T-helper 1 cell (primary cell): ENCODE measurements at regions not wholly inside any gene's neighbourhood (a gene's known extent, or its start where the extent isn't known, plus 50 kb on each side); places are given as distances from the start of the nearest gene placed in this dataset.

Source experiments
- DNase-seq, 5 donors: peaks; one replicate each; pipeline ENCODE4 v3.0.0-alpha.2; 2012 to 2020

DNA sequence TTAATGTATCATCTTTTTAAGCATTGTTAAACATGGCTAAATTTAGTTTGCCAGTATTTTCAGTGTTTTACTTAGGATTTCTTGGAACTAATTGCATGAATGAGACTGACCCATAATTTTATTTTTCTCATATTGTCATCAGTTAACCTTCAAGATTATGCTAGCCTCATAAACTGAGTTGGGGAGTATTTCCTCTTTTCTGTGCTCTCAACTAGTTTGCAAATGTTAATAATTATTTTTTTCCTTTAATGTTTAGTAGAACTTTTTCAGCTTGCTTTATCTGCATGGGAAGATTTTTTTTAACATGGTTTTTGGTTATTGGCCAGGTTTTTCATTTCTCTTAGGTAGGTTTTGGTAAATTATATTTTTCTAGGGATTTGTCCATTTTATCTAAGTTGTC, 235.4 kb upstream of the SESN3 start:
- no peak for DNase-seq

DNA sequence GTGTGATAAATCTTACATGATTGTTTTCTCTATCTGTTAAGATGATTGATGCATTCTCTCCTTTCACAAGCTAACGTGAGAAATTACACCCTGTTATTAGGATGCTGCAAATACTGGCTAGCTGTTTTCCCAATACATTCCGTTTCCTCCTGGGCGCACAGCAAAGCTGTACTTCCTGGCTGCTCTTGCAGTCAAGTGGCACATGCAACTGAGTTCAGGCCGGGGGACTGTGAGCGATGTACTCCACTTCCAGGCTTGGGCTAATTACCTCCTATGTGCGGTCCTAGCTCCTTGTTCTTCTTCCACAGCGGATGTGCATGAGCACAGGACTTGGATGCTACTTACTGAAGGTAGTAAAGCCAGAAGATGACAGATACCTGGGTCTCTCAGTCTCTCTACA, 234.9 kb upstream of the SESN3 start:
- DNase-seq = no peak

DNA sequence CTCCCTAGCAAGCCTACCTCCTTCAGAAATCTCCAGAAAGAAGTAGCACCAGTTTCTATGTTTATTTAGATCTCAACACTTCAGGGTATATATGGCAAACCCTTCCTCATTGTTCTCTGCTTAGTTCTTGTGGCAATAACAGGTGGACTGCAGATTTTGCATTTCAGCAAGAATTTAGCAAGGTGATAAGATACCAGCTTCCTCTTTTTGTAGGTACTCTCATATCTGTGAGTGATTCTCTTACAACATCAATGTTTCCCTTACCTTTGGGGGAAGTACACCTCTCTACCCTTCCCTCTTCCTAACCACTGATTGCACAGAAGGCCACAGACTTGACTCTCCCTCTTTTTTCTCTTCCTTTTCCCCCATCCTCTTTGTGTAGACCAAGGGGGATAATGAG, 230.9 kb upstream of the SESN3 start:
- no peak for DNase-seq

DNA sequence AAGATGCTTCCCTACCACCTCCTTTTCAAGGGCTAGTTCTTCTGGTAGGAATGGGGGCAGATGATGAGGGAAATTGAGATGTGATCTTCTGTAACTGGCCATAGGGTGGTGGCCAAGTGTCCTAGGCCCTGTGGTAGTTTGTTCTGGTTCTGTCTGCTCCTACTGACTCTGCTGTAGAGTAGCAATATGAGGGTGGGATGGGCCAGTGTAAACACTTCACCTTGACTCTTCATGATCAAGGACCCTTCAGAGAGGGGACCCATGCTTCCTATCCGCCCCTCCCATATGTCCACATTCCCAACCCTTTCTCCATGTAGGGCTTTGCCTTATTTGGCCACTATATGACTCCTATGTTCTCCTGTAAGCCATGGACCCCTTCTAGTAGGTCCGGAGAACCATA, 230.3 kb upstream of the SESN3 start:
- DNase-seq = no peak

DNA sequence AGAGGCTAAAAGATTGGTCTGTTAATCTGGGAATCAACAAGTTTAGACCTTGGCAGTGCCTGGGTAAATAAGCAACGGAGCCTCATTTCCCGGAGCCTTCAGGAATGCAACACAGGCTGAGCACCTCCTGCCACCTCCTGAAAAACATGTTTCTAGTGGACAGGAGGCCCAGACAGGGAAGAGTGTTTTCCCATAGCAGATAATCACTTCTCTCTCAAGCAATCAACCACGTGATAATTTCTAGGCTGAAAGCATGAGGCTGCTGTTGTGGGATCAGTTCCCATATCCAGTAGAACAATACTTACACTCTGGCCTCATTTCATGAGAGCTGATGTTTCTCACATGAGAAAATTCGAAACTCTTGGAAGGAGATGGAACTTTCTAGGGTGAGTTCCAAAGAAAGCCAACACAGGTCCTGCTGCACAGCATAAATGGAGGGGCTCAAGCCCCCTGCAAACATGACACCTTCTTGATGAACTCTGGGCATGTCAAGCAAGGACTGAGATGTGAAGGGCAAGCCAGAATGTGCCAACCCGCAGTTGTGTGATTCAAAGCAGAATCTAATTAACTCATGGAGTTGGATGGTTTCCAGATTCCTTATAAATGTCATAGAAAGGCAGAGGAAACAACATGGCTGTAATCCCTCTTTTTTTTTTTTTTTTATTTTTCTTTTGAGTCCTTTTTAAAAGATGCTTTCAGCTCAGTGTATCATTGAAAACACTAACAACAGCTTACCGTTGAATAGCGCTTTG, 228.5 kb upstream of the SESN3 start:
- no peak for DNase-seq

DNA sequence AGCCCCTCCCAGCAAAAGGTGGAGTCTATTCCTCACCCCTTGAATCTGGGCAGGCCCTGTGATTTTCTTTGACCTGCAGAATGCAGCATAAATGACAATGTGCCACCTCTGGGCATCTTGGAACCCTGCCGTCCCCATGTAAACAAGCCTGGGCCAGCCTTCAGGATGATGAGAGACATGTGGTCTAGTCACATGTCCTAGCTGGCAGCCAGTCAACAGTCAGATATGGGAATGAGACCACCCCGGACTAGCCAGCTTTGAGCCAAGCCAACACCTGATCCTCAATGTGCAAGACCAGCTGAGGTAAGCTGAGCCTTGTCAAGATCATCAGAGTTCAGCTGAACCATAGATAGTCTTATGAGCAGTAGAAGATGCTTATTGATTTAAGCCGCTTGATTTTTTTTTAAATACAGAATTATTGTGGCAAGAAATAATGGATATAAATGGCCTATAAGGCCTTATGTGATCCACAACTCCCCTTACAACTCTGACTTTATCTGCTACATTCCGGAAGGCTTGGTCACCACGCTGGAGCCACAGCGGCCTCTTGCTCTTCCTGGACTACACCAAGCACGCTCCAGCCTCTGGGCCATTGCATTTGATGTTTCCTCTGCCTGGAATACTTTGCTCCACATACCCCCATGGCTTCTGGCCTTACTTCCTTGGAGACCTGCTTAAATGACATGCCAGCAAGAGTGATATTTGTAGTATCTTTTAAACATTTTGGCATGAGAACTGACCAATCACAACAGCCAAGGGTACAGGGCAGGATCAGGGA, 225.9 kb upstream of the SESN3 start:
- no peak for DNase-seq

DNA sequence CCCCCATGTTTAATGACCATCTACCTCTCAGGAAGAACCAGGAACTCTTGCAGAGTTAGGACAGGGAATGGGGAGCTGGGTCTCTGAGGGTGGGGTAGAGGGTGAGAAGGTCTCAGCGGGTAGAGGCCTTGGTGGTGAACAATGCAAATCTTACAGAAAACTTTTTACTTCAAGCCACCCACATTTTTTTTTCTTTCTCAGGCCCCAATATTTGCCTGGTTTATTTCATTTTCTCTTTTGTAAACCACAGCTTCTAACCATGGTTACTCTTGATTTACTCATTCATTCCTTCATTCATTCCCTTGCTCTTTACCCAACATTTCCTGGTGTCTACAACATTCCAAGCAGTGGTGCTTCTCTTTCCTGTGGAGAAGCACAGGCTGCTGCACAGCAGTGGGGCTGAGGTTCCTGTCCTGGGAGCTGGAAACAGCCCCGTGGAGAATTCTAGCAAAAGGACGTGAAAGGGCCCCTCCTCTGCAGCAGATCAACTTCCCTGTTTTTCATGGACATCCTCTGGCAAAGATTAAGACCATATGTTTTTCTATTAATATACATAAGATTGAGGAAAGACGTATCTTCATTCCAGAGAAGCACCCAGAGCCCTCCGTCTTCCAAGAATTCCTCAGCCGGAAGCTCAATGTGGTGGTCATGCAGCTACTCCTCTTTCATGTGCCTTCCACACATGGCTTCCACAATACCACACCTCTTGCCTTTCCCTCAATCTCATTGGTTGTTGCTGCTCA, 224.4 kb upstream of the SESN3 start:
- DNase-seq = no peak

DNA sequence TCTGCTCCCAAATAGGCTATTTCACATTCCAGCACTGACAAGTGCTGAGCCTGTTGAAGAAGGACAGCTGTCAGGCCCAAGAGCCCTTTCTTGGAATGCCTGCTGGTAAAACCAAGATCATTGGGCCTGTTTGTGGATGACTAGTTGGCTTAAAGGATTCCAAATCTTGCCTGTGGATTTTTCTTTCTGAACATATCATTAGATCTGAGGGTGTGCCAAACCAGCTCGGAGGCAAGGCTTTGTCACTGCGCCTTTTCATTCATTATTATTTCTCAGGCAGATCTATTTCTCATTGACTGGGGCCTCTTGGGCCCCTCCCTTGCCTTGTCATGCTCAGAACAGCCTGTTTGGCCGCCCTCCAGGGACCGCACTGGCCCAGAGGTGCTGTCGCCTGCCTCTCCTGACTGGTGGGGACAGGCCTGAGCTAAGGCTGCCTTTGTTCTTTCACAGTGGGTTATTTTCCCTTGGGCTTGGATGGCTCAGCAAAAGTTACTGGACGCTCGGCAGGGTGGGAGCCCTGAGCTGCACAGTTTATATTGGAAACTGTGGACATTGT, 222.7 kb upstream of the SESN3 start:
- no peak for DNase-seq

DNA sequence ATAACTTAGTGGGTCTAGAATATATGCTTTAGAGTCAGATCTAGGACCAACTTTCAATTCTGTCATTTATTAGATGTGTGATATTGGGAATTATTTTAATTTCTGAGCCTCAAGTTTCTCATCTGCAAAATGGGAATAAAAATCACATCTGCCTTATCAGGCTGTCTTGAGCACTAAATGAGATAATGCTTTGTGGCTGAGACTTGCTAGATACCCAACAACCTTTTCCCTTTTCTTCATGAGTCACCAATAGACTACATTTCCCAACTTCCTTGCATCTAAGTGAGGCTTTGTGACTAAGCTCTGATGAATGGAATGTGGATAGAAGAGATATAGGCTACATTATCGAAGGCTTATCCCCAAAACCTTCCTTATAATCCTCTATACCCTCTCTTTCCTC, 220.7 kb upstream of the SESN3 start:
- no peak for DNase-seq

DNA sequence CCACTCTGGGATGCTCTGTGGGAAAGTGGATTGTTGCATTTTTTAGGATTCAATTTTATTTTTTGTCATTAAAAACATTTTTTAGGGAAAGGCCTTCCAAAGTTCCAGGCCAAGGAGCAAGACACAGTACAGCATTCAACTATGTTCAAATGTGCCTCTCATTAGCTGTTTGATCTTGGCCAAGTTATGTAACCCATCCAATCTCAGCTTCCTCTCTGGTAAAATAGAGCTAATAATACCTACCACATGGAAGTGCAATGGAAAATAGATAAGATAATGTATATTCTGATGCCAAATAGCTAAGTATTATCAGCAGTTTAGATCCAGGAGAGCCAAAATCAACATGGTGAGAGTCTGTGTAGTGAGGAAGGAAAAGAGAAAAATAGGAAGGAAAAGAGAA, 220.3 kb upstream of the SESN3 start:
- DNase-seq = no peak

DNA sequence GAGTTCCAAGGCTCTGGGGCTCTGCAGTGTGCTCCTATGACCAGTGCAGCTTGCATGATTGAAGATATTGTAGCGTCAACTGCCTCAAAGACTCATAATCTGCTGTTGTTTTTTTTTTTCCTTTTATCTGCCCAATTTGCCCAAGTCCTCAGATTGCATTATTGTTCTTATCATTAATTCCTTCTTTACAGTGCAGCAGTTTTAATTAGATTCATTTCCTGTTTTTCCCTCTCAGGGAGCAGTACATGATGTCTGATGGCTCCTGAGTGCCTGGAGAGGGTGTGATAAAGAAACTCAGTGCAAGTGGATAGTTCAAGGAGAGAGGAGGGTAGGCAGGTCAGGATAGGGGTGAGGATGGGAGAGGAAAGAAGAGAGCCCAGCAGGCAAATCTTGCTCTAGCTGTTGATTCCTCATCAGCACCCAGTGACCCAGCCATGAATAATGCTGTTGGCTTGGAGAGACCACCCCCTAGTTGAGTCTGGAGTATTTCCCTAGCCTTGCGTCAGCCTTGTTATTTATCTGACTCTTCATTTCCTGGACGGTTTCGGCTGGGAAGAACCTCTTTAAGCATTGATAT, 219.6 kb upstream of the SESN3 start:
- DNase-seq = no peak

DNA sequence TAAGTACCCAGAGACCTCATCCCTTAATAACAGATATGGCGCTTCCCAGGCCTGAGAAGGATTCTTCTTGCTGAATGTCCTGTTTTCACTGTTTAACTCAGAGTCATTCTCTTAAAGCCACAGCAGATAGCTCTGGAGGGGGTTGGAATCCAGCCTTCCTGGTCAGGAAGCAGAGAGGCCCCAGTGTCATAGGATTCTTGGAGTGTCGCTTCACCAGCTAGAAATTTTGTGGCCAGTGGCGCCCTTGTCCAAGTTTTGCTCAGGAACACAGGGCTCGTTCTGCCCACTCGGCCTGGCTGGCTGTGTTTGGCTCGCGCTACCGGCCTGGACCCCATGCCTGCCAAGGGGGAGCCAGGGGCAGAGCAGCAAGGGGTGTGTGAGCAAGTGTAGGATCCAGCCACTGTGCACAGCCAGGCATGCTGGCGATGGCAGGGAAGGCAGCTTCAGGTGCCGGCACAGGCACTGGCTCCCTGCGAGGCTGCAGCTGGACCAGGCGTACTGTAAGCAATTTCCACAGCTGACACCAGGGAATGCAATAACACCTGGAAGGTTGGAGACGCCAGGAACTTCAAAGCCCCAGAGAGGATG, 214.8 kb upstream of the SESN3 start:
- DNase-seq = no peak

DNA sequence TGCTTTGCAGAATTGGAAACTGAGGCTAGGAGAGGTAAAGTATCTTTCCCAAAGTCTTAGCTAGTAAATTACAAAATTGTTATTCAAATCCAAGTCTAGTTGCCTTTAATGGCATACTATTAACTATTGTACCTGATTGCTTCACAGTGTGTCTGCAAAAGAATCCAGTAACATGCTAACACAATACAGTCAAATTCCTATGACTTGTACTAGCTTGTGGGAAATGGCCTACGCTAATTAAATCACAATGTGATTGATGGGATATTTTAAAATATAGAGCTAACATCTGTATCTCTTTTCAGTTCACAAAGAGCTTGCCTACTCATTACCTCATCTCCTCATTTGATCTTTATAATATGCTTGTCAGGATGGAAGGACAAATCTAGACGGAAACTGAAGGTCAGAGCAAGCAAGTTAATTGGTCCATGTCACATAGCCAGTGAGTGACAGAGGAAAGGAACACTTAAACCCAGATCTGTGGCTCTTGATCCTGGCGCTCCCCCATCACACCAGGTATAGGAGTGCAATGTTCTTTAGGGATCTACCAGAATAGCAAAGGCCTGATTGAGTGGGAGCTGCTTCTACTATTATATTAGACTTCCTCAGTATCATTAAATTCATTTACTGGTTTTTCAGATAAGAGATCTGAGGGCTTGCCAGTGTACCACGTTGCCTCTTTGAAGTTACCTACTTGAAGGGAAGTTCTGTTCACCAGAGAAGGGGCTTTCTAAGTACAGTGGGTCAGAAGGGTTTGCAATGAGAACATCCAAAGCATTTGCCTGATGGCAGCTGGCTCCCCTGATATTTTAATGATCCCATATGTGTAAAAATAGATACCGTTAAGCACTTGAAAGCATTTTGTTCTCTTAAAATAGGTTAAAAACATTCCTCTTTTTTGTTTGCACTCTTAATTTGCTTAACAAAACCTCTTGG, 213.6 kb upstream of the SESN3 start:
- no peak for DNase-seq

DNA sequence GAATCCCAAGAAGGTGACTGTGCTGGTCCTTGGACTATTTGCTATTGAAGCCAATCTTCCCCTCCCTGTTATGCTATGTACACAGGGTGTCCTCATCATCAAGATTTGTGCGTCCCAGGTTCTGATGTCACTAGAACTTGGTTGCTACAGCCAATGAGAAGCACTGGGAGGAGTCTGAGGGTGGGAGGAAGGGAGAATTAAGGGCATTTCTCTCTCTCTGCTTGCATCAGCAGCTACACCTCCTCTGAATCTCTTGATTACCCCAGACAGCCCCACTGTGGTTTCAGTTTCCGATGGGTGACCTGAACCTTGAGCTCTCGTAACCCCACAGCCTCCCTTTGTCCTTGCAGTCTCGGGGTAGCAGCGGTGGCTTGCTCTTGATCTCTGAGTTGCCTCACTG, 212.4 kb upstream of the SESN3 start:
- DNase-seq = peak in 1 of 5 donors; percentile 54

DNA sequence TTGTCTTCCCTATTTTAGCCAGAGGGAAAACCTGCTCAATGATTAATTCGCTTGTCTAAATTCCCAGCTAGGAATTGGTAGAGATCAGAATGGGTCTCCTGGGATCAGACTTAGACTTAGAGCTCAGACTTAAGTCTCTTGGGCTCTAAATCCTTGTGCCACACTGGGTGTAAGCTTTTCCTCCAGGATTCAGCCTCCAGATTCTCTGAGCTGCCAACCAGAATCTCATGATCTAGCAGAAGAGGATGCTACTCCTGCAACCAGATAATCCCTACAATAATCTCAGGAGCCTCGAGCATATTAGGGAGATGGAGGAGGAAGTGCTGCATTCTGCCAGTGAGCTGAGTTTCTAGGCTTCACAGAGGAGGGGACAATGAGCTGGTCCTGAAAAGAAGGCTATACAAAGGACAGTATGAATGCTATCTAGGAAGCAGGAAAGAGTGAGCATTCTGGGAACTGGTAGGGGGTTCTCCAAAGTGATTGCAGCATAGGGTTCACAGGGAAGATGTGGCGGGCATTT, 211.6 kb upstream of the SESN3 start:
- DNase-seq = no peak

DNA sequence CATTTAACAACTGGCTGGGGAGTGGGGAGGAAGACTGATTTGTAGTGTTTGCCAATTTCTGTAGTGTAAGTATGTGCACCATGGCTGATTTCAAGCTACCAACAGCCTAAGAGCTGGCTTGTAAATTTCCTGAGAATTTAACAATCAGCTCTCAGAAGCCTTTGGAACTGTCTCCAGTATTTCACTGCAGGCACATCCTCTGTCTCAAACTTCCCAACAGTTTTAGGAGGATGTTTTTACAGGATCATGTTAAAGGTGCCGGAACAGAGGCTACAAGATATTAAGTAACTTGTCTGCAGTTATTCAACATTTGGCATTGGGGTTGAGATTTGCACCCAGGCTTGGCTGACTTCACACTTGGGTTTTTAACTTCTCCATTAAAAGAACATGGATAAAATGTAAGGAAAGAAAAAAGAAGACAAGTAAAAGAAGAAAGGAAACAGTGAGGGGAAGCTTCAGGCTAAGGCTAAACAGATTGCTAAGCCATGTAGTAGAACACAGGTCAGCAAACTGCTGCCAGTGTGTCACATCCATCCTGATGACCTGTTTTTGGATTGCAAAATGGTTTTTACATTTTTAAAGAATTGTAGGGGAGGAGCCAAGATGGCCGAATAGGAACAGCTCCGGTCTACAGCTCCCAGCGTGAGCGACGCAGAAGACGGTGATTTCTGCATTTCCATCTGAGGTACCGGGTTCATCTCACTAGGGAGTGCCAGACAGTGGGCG, 204.8 kb upstream of the SESN3 start:
- no peak for DNase-seq

DNA sequence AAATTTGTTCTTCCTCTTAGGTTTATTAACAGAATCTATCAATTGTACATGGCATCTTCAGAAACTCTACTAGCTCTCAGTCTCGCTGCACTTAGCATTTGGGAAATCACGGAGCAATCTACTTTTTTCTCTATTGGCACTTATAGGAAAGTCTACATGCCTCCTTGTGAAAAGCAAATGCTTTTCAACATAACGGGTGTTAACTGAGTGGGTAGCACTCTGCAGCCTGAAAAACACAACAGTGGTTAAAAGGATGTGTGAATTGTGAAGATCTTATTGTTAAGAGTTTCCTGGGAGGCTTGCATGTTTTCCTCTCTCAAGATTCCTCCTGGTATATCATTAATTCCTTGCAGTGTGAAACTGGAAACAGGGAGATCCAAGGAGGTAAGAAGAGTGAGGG, 204.2 kb upstream of the SESN3 start:
- DNase-seq = no peak

DNA sequence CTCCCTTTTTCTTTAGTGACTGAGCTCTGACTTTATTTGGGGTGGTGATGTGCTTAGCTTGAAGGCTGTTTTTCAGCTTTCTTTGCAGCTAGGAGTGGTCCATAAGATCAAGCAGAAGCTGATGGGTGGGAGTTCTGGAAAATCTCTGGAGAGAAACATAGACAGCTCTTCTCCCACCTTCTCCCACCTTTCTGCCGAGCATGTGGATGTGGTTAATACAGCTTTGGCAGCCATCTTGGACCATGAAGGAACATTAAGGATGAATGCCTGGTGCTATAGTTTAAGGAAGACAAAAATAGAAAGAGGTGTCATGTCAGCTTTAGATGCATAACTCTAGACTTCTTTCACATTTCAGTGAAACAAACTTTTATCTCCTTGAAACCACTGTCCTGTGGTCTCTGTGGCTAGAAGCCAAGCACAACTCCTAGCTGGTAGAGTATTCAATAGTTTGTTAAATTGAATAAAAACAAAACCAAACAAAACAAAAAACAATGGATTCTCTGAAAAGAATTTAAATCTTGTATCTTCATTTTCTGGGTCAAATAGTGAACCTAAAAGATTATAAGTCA, 203.6 kb upstream of the SESN3 start:
- DNase-seq = no peak

DNA sequence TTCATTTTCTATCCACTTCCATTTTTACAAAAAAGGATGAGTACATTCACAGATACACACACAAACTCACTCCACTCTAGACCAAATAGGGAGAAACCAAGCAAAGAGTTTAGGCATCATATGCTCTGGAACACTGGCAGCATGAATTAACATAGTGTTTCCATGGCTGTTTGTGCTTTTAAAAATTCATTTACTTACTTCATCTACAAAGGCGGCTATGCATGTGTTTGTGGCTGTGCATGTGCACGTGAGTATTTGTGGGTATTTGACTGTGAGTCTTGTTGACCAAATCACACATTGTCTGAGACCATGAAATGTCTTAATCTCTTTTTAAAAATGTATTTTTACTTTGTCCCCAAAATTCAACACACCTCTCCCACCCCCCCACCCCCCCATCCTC, 203.0 kb upstream of the SESN3 start:
- no peak for DNase-seq
